SK-N-MC (cell line): ENCODE measurements at regions not wholly inside any gene's neighbourhood (a gene's known extent, or its start where the extent isn't known, plus 50 kb on each side); places are given as distances from the start of the nearest gene placed in this dataset.

Source experiments
- EZH2 ChIP-seq: fragments of 200-600 bp; sonication (generic); IDR thresholded peaks from one replicate; pipeline ENCODE4 v1.6.1; 2017; ENCODE audit warnings: antibody characterized with exemption
- POLR2AphosphoS5 ChIP-seq: IDR thresholded peaks from 2 replicates; pipeline ENCODE4 v1.6.1; 2012; ENCODE audit warnings: mild to moderate bottlenecking, low read depth, low read length, borderline replicate concordance

DNA sequence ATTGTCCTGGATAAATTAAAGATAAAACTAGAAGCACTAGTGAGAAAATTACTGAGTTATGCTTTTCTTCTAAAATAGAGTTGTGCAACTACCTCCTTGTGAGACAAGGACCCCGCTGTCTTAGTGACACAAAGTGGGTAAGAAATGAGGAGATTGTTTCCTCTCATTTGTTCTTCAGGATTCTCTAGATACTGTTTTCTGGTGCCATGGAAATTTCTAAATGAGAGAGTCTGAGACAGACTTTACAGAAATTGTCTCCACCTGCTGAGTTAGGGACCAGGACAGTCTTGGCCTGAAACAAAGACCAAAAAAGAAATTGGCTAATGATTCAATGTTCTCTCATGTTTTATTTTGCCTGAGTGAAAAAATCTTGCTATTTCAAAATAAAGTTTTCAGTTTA is 427.5 kb downstream of the TUSC7 start:
- TF ChIP-seq EZH2 (no peak), POLR2AphosphoS5 (no peak)
